ENCODE measurements at regions not wholly inside any gene's neighbourhood (a gene's known extent, or its start where the extent isn't known, plus 50 kb on each side); places are given as distances from the start of the nearest gene placed in this dataset.

DNA sequence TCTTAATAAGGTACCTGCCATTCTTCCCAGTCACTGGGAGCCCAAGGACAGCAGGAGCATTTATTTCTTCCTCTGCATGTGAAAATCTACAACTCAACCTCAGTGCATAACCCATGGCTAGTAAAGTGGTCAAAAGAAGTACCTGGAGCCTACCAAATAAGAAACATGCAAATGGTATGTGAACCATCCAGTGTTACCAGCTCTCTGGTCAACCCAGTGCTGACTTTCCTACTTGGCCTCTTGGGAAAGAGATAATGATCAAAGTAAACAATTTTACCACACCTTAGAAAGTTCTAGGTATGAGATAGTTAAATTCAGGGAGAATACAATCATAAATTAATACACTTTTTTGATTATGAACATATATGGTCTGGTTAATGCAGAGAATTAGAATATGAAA lies 325.6 kb downstream of the ENC1 start:
- no peak overlapping the region for H3K4me3 ChIP-seq (ENCODE audit: low read depth, low read length)
- TF ChIP-seq, protein P1, sequence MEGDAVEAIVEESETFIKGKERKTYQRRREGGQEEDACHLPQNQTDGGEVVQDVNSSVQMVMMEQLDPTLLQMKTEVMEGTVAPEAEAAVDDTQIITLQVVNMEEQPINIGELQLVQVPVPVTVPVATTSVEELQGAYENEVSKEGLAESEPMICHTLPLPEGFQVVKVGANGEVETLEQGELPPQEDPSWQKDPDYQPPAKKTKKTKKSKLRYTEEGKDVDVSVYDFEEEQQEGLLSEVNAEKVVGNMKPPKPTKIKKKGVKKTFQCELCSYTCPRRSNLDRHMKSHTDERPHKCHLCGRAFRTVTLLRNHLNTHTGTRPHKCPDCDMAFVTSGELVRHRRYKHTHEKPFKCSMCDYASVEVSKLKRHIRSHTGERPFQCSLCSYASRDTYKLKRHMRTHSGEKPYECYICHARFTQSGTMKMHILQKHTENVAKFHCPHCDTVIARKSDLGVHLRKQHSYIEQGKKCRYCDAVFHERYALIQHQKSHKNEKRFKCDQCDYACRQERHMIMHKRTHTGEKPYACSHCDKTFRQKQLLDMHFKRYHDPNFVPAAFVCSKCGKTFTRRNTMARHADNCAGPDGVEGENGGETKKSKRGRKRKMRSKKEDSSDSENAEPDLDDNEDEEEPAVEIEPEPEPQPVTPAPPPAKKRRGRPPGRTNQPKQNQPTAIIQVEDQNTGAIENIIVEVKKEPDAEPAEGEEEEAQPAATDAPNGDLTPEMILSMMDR (IDR thresholded peaks at IDR 0.05; ENCODE audit: low read depth, low read length), result no peak

DNA sequence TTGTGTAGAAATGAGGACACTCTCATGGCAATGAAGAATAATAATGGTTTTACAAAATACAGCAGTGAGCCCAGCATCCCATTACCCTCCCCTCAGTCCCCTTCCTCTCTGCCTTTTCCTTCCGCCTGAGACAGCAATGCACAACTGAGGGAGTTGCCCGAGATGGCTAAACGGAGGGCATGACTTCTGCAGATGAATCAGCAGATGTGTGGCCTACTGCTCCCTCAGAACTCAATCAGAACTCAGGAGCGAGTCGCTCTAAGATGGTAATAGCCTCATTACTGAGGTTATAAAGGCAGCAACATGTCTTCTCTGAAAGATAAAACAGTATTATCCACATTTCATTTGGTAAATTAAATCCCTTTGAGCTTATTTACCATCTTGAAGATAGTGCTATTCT lies 326.6 kb downstream of the ENC1 start:
- TF ChIP-seq, protein P1 (IDR thresholded peaks at IDR 0.05; ENCODE audit: low read depth, low read length), result no peak
- no peak overlapping the region for H3K4me3 ChIP-seq (ENCODE audit: low read depth, low read length)

DNA sequence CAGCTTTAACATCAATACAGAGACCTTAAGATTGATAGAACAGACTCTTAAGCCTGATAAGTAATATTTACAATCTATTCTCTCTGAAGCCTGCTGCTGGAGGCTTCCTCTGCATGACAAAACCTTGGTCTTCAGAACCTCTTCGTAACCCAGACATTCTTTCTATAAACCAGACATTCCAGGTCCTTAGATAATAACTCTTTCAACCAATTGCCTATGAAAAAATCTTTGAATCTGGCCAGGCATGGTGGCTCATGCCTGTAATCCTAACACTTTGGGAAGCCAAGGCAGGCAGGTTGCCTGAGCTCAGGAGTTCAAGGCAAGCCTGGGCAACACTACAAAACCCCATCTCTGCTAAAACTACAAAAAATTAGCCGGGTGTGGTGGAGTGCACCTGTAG lies 327.8 kb downstream of the ENC1 start:
- TF ChIP-seq, protein P1 (IDR thresholded peaks at IDR 0.05; ENCODE audit: low read depth, low read length), result no peak
- no peak overlapping the region for H3K4me3 ChIP-seq (ENCODE audit: low read depth, low read length)

DNA sequence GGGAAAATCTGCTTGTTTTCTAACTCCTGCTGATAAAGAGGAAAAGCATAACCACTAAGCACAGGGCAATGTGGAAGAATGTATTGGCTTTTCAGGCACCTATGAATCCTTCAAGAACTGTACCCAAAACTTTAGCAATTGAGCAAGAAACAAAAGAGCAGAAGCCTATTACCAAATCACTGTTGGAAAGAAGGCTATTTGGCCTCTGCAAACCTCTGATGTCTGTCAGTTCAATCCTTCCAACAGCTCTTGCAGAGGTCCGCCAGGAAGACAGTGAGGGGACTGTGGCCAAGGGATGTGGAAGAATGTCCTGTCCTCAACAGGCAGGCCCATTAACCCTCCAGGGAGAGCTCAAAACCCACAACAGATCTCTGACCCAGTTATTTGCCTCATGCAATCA lies 328.6 kb downstream of the ENC1 start:
- TF ChIP-seq, protein P1 (IDR thresholded peaks at IDR 0.05; ENCODE audit: low read depth, low read length), result no peak
- H3K4me3 ChIP-seq (ENCODE audit: low read depth, low read length), result no peak overlapping the region

DNA sequence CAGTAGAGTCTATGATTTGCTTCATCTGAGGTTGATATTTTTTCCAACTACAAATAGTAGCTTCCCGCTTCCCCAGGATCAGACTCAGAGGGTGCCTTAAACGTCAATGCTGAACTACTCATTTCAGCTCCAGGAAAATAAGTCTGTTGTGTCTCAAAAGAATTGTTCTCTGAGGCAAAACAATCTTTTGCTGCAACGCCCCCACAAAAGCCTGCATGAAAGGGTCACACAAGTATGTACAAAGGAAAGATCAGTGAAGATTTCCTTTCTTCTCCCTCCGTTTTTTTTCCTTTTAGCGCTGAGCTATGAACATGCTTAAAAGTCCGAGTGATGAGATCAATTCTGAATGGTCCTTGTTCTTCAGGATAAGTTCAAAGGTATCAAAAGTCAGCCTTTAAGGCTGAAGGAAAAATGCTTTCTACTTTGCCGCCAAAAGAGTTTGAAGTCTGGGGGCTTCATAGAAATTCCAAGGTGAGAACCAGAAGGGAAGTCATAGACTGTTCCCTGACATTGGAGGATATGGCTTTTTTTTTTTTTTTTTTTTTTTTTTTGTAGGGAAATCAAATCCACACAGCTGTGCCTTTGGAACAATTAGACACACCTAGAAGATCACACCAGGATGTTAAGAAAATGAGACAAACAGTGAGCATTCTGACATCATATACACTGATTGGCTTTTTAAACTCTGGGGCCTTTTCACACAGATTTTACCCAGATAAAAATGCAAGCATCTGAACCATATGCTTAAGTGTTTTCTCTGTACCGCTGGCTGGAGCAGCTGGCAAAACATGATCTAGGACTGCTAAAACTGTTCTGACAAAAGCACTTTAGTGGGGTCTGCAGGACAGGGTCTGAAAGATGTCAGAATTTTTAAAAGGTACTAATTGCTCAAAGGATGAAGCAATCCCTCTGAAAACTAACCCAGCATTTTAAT lies 329.3 kb downstream of the ENC1 start:
- TF ChIP-seq, protein P1 (IDR thresholded peaks at IDR 0.05; ENCODE audit: low read depth, low read length), result no peak
- no peak overlapping the region for H3K4me3 ChIP-seq (ENCODE audit: low read depth, low read length)

DNA sequence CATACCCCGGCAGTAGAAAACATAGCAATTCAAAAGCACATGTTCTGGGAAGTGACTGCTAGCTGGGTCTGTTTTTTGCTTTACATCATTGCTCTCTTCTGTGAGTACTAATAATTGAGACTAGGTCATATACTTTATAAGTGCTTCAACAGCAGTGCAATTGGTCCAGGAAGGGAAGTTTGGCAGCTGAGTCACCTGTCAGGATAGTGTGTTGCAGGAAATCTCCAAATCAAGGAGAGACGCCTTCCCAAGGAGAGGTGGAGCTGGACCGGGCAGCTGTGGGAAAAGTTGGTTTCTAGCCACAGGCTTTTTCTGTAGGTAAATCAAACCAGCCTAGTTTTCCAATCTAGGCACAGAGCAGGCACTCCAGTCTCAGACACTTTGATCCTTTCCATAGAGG lies 330.1 kb downstream of the ENC1 start:
- H3K4me3 ChIP-seq (ENCODE audit: low read depth, low read length), result no peak overlapping the region
- TF ChIP-seq, protein P1 (IDR thresholded peaks at IDR 0.05; ENCODE audit: low read depth, low read length), result no peak

DNA sequence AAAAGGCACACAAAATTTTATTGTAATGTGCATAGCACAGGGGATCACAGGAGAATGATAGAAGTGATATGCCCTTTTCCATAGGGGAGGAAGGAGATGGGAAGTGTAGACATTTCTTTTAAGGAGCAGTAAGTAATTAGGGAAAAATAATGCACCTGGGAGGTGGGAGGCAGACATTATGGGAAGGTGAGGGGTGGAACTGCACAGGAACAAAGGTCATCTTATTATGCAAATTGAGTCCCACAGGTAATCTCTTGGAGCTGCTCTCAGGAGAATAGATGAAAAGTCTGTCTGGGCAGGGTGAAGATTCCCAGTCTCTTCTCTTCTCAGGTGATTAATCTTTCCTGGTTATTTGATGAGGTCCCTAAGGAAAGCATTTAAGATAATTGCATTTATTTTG lies 331.5 kb downstream of the ENC1 start:
- TF ChIP-seq, protein P1 (IDR thresholded peaks at IDR 0.05; ENCODE audit: low read depth, low read length), result no peak
- H3K4me3 ChIP-seq (ENCODE audit: low read depth, low read length), result no peak overlapping the region

Data from WI38 (cell line).